K562 (cell line): ENCODE measurements at regions not wholly inside any gene's neighbourhood (a gene's known extent, or its start where the extent isn't known, plus 50 kb on each side); places are given as distances from the start of the nearest gene placed in this dataset.

Experiments used
- ATAC-seq: fragments of 200-7000 bp; cut with Tn5 transposase; 3 replicates; pipeline ENCODE4 v1.9.1; 2020; ENCODE audit warnings: moderate library complexity
- BruUV-seq: library from RNA; stranded (reverse); fragments of 400-500 nt; replicated peaks from 2 replicates; lab custom pipeline; 2021; lab: Mats Ljungman, UMichigan
- CTCF ChIA-PET: fragments of 300-600 bp; formaldehyde crosslinking; extraction: SDS; loops from one replicate; lab custom pipeline; 2021; ENCODE audit warnings: low intra/inter-chr PET ratio; lab: Yijun Ruan, JAX
- POLR2A ChIA-PET: fragments of 300-600, 350-650 bp; sonication (Branson Sonifier 250); formaldehyde crosslinking; extraction: SDS; loops from one replicate; lab custom pipeline; 2021; ENCODE audit warnings: antibody characterized with exemption, inconsistent platforms; lab: Yijun Ruan, JAX
- DNase-seq, 4 experiments: peaks; one replicate each; pipeline versions ENCODE4 v3.0.0 to v3.0.0-alpha.2; 2011 to 2018; ENCODE audit warnings: low spot score in 3 of 4, mixed read lengths in 3 of 4; ENCODE audit errors: extremely low read depth in 1 of 4
- FAIRE-seq: peaks from 2 replicates; lab custom pipeline; 2011; peaks lifted over from hg19 to GRCh38; lab: Jason Lieb, UNC
- H2AFZ ChIP-seq: 2 replicates; pipeline ENCODE4 v1.6.0; 2011; ENCODE audit warnings: low read depth, low read length, control low read depth, inconsistent platforms
- H3K27ac ChIP-seq: fragments of 200-600 bp; 3 replicates; pipeline ENCODE4 v1.8.0; 2011; ENCODE audit warnings: low read depth, mild to moderate bottlenecking, control low read depth, inconsistent platforms, low read length, moderate library complexity, mixed read lengths; ENCODE audit errors: extremely low read depth
- H3K27me3 ChIP-seq, 2 experiments: fragments of 300-600 bp in 1 of 2; 2 replicates in 1 of 2; 3 replicates in 1 of 2; pipeline versions ENCODE4 v1.6.0 to v1.8.0; 2011; ENCODE audit warnings: inconsistent platforms in 2 of 2, low read length in 2 of 2, mild to moderate bottlenecking in 1 of 2, mixed read lengths in 1 of 2, moderate library complexity in 1 of 2; ENCODE audit not compliant: control insufficient read depth in 2 of 2, insufficient read depth in 2 of 2
- H3K36me3 ChIP-seq: fragments of 300-600 bp; 3 replicates; pipeline ENCODE4 v1.8.0; 2011; ENCODE audit warnings: mild to moderate bottlenecking, low read length, inconsistent platforms; ENCODE audit not compliant: control insufficient read depth, insufficient read depth
- H3K4me1 ChIP-seq, 2 experiments: fragments of 200-600 bp in 1 of 2; replicated peaks in 1 of 2; 2 replicates in 1 of 2; 3 replicates in 1 of 2; pipeline versions ENCODE4 v1.5.1 to v1.8.0; 2011; ENCODE audit warnings: inconsistent platforms in 2 of 2, low read length in 2 of 2, mild to moderate bottlenecking in 1 of 2, mixed read lengths in 1 of 2, moderate library complexity in 1 of 2; ENCODE audit not compliant: control insufficient read depth in 2 of 2, insufficient read depth in 2 of 2
- H3K4me2 ChIP-seq: 2 replicates; pipeline ENCODE4 v1.6.1; 2011; ENCODE audit warnings: low read length, control low read depth, inconsistent platforms, mixed read lengths; ENCODE audit not compliant: insufficient read depth
- H3K4me3 ChIP-seq: fragments of 200-600 bp; sonication (generic), shearing (Covaris generic); 2 replicates; pipeline ENCODE4 v1.5.1; 2016; ENCODE audit warnings: control low read depth, inconsistent platforms
- H3K79me2 ChIP-seq: fragments of 200-600 bp; 3 replicates; pipeline ENCODE4 v1.8.0; 2011; ENCODE audit warnings: low read length, inconsistent platforms; ENCODE audit not compliant: control insufficient read depth, insufficient read depth
- H3K9ac ChIP-seq, 2 experiments: 2 replicates each; pipeline versions ENCODE4 v1.6.0 to v1.6.1; 2011; ENCODE audit warnings: low read depth in 2 of 2, low read length in 2 of 2, control low read depth in 1 of 2, inconsistent platforms in 1 of 2, mild to moderate bottlenecking in 1 of 2, mixed read lengths in 1 of 2; ENCODE audit not compliant: insufficient read depth in 1 of 2
- H3K9me1 ChIP-seq: one replicate; pipeline ENCODE4 v1.6.0; 2011; ENCODE audit warnings: inconsistent platforms, mild to moderate bottlenecking, low read length, moderate library complexity; ENCODE audit not compliant: control insufficient read depth, insufficient read depth
- H3K9me3 ChIP-seq: replicated peaks from 2 replicates; pipeline ENCODE4 v1.5.1; 2011; ENCODE audit warnings: low read depth, low read length, inconsistent platforms; ENCODE audit not compliant: control insufficient read depth, insufficient read depth
- H4K20me1 ChIP-seq: replicated peaks from 2 replicates; pipeline ENCODE4 v1.6.1; 2011; ENCODE audit warnings: low read length, inconsistent platforms, mixed read lengths; ENCODE audit not compliant: control insufficient read depth, insufficient read depth
- CCAR2 ChIP-seq: fragments of 200-400 bp; formaldehyde crosslinking; IDR thresholded peaks from 2 replicates; pipeline ENCODE4 v1.6.1; 2017; ENCODE audit warnings: mild to moderate bottlenecking, low read depth, low read length
- EWSR1 ChIP-seq: fragments of 450-650 bp; IDR thresholded peaks from 2 replicates; pipeline ENCODE4 v1.6.1; 2018; ENCODE audit warnings: borderline replicate concordance, mild to moderate bottlenecking, low read depth, moderate library complexity; ENCODE audit not compliant: partially characterized antibody
- GATAD2A ChIP-seq: fragments of 450-650 bp; IDR thresholded peaks from 2 replicates; pipeline ENCODE4 v1.6.1; 2017
- HSF4 ChIP-seq: fragments of 250-450 bp; sonication (Bioruptor Pico); IDR thresholded peaks from 2 replicates; pipeline ENCODE4 v2.1.2; 2022; ENCODE audit warnings: mild to moderate bottlenecking, moderate library complexity, borderline replicate concordance
- KDM2B ChIP-seq: fragments of 250-450 bp; sonication (Bioruptor Pico); IDR thresholded peaks from 2 replicates; pipeline ENCODE4 v1.8.0; 2021; ENCODE audit warnings: mild to moderate bottlenecking, moderate library complexity
- POLR2B ChIP-seq: fragments of 450-650 bp; IDR thresholded peaks from 2 replicates; pipeline ENCODE4 v1.6.1; 2018; ENCODE audit warnings: low read depth; ENCODE audit not compliant: partially characterized antibody
- POLR2H ChIP-seq: IDR thresholded peaks from 2 replicates; pipeline ENCODE4 v1.6.1; 2016; ENCODE audit warnings: missing genetic modification characterization, low read depth, mild to moderate bottlenecking, control low read depth, missing compliant biosample characterization, moderate library complexity
- RBM34 ChIP-seq: fragments of 200-400 bp; formaldehyde crosslinking; IDR thresholded peaks from 2 replicates; pipeline ENCODE4 v1.6.1; 2018; ENCODE audit warnings: low read length, borderline replicate concordance; ENCODE audit not compliant: insufficient read depth
- WGBS: fragments of 100-300 bp; shearing (Covaris generic); methylation state at CpG from one replicate; pipeline ENCODE4 v1.1.6; 2016; ENCODE audit warnings: low coverage, mixed read lengths; ENCODE audit not compliant: insufficient coverage; ENCODE audit errors: missing lambda C conversion rate; 5-methylcytosine and 5-hydroxymethylcytosine counted together
- in situ Hi-C: fragments of 300-500 bp; cut with MboI; formaldehyde crosslinking; loops from 4 replicates; pipeline ENCODE4 v1.15.0; 2018; ENCODE audit warnings: inconsistent platforms, mixed read lengths
- intact Hi-C: fragments of 100-400 bp; cut with micrococcal nuclease; formaldehyde crosslinking; loops from 2 replicates; pipeline ENCODE4 v1.14.2; 2022

- Histone ChIP-seq H3K4me2 (no peak overlapping the region), H3K9ac (no peak overlapping the region), H3K9me3 (no peaks in the 10 kb centered on the region), H3K27ac (no peak overlapping the region), H3K79me2 (no peaks in the 10 kb centered on the region), H3K9me1 (no peaks in the 10 kb centered on the region), H3K27me3 (no peaks in the 10 kb centered on the region), H3K4me3 (no peak overlapping the region), H3K4me1 (no peaks in the 10 kb centered on the region), H4K20me1 (no peaks in the 10 kb centered on the region), H3K36me3 (no peaks in the 10 kb centered on the region), H2AFZ (no peak overlapping the region)
- intact Hi-C loops = no loop called here
- ChIA-PET CTCF (no interaction called here), POLR2A (interaction anchor here (1.5 kb wide), 1 partner anchor 12 kb away, joined by 4 read pairs; no protein-coding TSS in a partner anchor)
- no peak for FAIRE-seq
- TF ChIP-seq POLR2H (no peak), HSF4 (CRISPR knock-in tag) (no peak), CCAR2 (no peak), EWSR1 (no peak), RBM34 (no peak), GATAD2A (no peak), POLR2B (no peak), KDM2B (CRISPR knock-in tag) (no peak)
- WGBS = 0% methylated on average over 1 of the region's 1 CpG
- in situ Hi-C loops = no loop called here
- no peak for ATAC-seq
- DNase-seq = no peak
- BruUV-seq = no TSS peak
These were observed 81.9 kb upstream of the NR5A2 start for GRCh38 chr1:199945591-199945990.
